Thoracic aorta (tissue), 2 donors: ENCODE measurements at regions not wholly inside any gene's neighbourhood (a gene's known extent, or its start where the extent isn't known, plus 50 kb on each side); places are given as distances from the start of the nearest gene placed in this dataset.

Source experiments
- ATAC-seq: fragments of 150-250 bp; one replicate; pipeline ENCODE4 v1.8.0; 2017; ENCODE audit warnings: low read depth; ENCODE audit not compliant: insufficient number of reproducible peaks, low FRiP score
- DNase-seq: peaks from one replicate; pipeline ENCODE4 v3.0.0-alpha.2; 2020; ENCODE audit warnings: low spot score
- H3K27ac ChIP-seq, 2 donors: fragments of 200-600 bp; sonication (generic); 1 replicate in 1 of 2; 2 replicates in 1 of 2; pipeline ENCODE4 v1.5.1; 2016; ENCODE audit warnings: mild to moderate bottlenecking in 2 of 2, moderate library complexity in 2 of 2
- H3K27me3 ChIP-seq: fragments of 200-600 bp; sonication (generic); replicated peaks from 2 replicates; pipeline ENCODE4 v1.6.0; 2016; ENCODE audit warnings: mild to moderate bottlenecking; ENCODE audit not compliant: insufficient read depth
- H3K36me3 ChIP-seq: fragments of 200-600 bp; sonication (generic); one replicate; pipeline ENCODE4 v1.5.1; 2016
- H3K4me1 ChIP-seq, 2 donors: fragments of 200-600 bp; sonication (generic); 1 replicate in 1 of 2; 2 replicates in 1 of 2; pipeline versions ENCODE4 v1.5.1 to v1.6.0; 2016; ENCODE audit warnings: low read depth in 2 of 2, mild to moderate bottlenecking in 1 of 2; ENCODE audit not compliant: control insufficient read depth in 1 of 2
- H3K4me3 ChIP-seq: fragments of 200-600 bp; sonication (generic); 2 replicates; pipeline ENCODE4 v1.5.1; 2016; ENCODE audit warnings: mild to moderate bottlenecking
- H3K9me3 ChIP-seq: fragments of 200-600 bp; sonication (generic); 2 replicates; pipeline ENCODE4 v1.5.1; 2016
- TF ChIP-seq, protein P1 (sequence below): fragments of 200-600 bp; sonication (generic); IDR thresholded peaks from one replicate; pipeline ENCODE4 v1.5.1; 2019; ENCODE audit warnings: antibody characterized with exemption

DNA sequence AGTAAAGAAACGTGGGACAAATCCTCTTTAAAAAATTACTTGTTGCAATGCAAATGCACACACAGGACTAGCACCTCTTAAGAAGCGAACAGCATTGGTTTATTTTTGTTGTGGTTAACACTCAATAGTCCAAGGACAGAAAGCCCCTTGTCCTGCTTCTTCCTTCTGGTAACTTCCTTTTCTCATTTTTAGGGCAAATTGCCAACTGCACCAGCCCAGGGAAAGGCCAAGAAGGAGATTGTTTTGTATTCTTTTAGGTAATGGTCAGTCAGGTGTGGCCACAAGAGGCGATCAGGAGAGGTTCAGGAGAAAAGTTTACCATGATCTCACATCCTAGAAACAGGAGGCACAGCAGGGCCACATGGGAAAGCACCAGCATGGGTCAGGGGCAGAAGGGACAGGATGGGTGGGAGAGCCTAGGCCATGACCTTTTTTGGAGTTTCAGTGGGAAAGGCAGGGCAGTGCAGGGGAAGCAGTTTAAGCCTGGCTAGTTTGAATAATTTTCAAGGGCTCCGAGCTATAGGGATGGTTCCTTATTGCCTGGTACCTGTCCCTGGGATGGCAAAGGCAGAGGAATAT is 73.0 kb downstream of the CHRNA1 start:
- Histone ChIP-seq H3K36me3 (no peaks in the 10 kb centered on the region), H3K4me1 (peaks cover 0 to 4% of the 10 kb centered on the region in 2 donors), H3K27ac (no peak overlapping the region), H3K9me3 (no peaks in the 10 kb centered on the region), H3K4me3 (no peak overlapping the region), H3K27me3 (no peaks in the 10 kb centered on the region)
- DNase-seq (no peak), ATAC-seq (no peak)
- TF ChIP-seq, protein P1, sequence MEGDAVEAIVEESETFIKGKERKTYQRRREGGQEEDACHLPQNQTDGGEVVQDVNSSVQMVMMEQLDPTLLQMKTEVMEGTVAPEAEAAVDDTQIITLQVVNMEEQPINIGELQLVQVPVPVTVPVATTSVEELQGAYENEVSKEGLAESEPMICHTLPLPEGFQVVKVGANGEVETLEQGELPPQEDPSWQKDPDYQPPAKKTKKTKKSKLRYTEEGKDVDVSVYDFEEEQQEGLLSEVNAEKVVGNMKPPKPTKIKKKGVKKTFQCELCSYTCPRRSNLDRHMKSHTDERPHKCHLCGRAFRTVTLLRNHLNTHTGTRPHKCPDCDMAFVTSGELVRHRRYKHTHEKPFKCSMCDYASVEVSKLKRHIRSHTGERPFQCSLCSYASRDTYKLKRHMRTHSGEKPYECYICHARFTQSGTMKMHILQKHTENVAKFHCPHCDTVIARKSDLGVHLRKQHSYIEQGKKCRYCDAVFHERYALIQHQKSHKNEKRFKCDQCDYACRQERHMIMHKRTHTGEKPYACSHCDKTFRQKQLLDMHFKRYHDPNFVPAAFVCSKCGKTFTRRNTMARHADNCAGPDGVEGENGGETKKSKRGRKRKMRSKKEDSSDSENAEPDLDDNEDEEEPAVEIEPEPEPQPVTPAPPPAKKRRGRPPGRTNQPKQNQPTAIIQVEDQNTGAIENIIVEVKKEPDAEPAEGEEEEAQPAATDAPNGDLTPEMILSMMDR: no peak

DNA sequence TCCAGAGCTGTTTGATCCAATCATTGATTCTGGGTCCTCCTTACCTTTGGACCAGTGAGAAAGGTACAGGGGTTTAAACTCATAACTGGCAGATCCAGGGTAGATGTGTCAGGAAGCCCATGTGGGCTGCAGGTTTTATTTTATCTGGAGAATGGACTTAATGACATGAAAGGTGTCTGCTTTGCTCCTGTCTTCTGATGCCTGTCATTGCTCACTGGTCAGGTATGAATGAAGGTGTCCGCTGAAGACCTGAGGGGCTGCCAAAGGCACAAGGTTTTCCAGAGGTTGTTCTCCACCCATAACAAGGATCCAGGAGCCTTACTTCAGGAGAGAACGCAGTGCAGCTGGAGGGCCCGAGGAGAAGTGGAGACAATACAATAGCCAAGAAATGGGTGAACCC is 74.2 kb downstream of the CHRNA1 start:
- no peak for ATAC-seq
- Histone ChIP-seq H3K4me3 (no peak overlapping the region), H3K9me3 (no peaks in the 10 kb centered on the region), H3K27ac (no peak overlapping the region), H3K36me3 (no peaks in the 10 kb centered on the region), H3K27me3 (no peaks in the 10 kb centered on the region), H3K4me1 (peaks cover 0 to 4% of the 10 kb centered on the region in 2 donors)
- TF ChIP-seq, protein P1: no peak
- DNase-seq: no peak

DNA sequence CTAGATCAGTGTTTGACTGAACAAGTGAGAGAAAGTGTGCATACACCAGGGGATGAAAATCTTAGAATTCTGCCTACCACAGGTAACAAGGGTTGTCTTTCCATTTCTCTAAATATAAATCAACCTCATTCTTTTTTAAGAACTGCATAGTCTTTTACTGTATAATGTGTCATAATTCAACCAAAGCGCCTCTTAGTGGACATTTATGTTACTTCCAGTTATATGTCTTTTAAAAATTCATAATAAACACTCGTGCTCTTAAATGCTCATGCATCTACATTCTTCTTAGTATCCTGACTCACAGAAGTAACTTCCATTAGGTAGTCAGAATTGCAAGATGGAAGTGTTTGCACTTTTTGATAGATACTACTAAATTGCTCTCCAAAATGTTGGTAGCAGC is 76.2 kb downstream of the CHRNA1 start:
- H3K36me3 ChIP-seq: no peaks in the 10 kb centered on the region
- peaks cover 0 to 9% of the 10 kb centered on the region in 2 donors for H3K4me1 ChIP-seq
- H3K27me3 ChIP-seq: no peaks in the 10 kb centered on the region
- no peak overlapping the region for H3K4me3 ChIP-seq
- DNase-seq (no peak), ATAC-seq (no peak)
- no peak overlapping the region for H3K27ac ChIP-seq
- TF ChIP-seq, protein P1: peak; percentile 56
- no peaks in the 10 kb centered on the region for H3K9me3 ChIP-seq

DNA sequence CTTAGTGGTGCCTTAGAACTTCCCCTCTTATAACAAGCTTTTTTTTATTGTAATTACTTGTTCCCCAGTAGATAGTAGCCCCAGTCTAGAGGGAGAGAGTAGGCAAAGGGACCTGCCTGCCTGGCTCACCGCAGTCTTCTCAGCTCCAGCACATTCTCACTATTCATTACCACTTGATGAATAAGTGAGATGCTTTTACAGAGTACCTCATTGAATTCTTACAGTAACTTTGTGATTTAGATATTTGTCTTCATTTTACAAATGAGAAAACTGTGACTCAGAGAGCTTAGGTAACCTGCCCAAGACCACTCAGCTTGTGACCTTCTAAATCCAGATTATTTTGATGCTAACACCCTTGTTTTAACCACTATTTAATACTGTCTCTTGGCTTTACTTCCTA is 77.8 kb downstream of the CHRNA1 start:
- TF ChIP-seq, protein P1: no peak

DNA sequence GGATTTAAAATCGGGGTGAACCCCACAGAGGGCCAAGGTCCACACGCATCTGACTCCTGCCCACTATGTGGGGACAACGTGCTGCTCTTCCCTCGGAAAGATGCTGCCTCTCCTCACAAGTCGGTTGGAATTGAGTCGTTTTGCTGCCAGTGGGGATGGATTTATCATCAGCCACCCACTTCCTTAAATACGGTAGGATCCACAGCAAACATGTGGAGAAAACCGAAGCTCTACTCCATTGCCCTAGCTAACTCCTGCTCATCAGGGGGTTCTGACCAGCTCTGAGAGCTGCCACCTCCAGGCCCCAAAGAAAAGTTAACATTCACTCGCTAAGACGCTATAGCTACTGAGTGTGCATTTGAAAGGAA is 80.9 kb downstream of the CHRNA1 start:
- ATAC-seq: peak; percentile 40
- Histone ChIP-seq H3K9me3 (no peaks in the 10 kb centered on the region), H3K27ac (peak overlapping the region; percentile 43 to 96), H3K4me1 (peaks cover 13 to 40% of the 10 kb centered on the region in 2 donors), H3K4me3 (peak overlapping the region; percentile 98), H3K27me3 (no peaks in the 10 kb centered on the region), H3K36me3 (no peaks in the 10 kb centered on the region)
- DNase-seq: no peak
- TF ChIP-seq, protein P1: no peak

More for the DNA sequence above, 77.8 kb downstream of the CHRNA1 start:
- Histone ChIP-seq H3K36me3 (no peaks in the 10 kb centered on the region), H3K4me1 (peaks cover 0 to 12% of the 10 kb centered on the region in 2 donors), H3K27me3 (no peaks in the 10 kb centered on the region), H3K9me3 (no peaks in the 10 kb centered on the region), H3K27ac (no peak overlapping the region), H3K4me3 (no peak overlapping the region)
- ATAC-seq: no peak
- DNase-seq: no peak
